ENCODE measurements at regions not wholly inside any gene's neighbourhood (a gene's known extent, or its start where the extent isn't known, plus 50 kb on each side); places are given as distances from the start of the nearest gene placed in this dataset.

DNA sequence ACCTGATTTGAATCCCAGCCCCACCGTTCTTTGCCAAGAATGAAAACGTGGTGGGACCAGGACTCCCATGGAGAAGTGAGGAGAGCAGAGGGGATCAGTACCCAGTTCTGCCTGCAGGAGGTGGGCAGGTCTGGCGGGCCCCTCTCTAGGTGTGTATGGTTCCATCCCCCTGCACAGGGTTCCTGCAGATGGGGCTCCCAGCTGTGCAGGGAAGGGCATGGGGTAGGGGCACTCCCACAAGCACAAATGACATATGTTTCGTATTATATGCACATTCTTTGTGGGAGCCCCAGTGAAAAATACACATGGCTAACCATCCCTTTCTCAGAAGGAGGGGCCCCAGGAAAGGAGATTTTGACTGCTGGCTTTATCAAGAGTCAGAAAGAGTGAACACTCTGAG lies 144.6 kb downstream of the PLPP3 start:
- no peaks in the 10 kb centered on the region for H3F3A ChIP-seq (ENCODE audit: insufficient read depth)
- H4K20me1 ChIP-seq (ENCODE audit: insufficient read depth), result no peaks in the 10 kb centered on the region
- H3K4me2 ChIP-seq (ENCODE audit: unreplicated experiment), result no peak overlapping the region
- no peak overlapping the region for H3K4me3 ChIP-seq
- in situ Hi-C loops (cut with MboI), result no loop called here
- H3K36me3 ChIP-seq (ENCODE audit: low read depth), result no peaks in the 10 kb centered on the region
- no peak overlapping the region for H3K27ac ChIP-seq
- no peak for DNase-seq
- H3K4me1 ChIP-seq (ENCODE audit: insufficient read depth), result no peaks in the 10 kb centered on the region; the same call in 1 of the 2 replicates
- H3K9me3 ChIP-seq (ENCODE audit: low read depth), result no peaks in the 10 kb centered on the region
- no peaks in the 10 kb centered on the region for H3K79me2 ChIP-seq (ENCODE audit: insufficient read depth)
- H3K9ac ChIP-seq, result no peak overlapping the region
- WGBS, 2 experiments (ENCODE audit: low coverage in 1 of 2, low lambda C conversion rate in 2 of 2, missing lambda C conversion rate in 2 of 2), result 84% methylated on average over 4 of the region's 4 CpGs
- TF ChIP-seq EZH2 (IDR thresholded peaks at IDR 0.05; ENCODE audit: insufficient read depth, poor library complexity, severe bottlenecking) (no peak), EZH2phosphoT487 (IDR thresholded peaks at IDR 0.05; ENCODE audit: insufficient read depth, low read depth) (no peak)
- H3K27me3 ChIP-seq (replicated peaks; ENCODE audit: insufficient read depth), result no peaks in the 10 kb centered on the region
- no peak overlapping the region for H2AFZ ChIP-seq
- H3K9me2 ChIP-seq (ENCODE audit: insufficient read depth), result no peaks in the 10 kb centered on the region

DNA sequence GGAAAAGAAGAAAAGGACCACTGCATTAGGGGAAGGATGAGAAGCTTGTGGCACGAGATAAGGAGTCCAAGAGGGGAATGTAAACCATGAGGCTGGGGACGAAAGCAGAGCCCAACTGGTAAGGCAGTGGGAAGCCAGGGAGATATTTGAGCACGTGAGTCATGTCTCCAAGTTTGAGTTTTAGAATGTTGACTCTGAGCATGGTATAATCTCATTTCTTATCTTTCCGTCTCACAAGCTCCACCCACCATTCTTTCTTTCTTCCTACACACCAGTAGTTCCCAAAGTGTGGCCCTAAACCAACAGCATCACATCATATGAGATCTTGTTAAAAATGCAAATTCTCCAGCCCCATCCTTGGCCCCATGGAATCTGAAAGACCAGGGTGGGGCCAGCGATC lies 145.3 kb downstream of the PLPP3 start:
- H3K27ac ChIP-seq, result no peak overlapping the region
- no peak for TF ChIP-seq EZH2phosphoT487 (IDR thresholded peaks at IDR 0.05; ENCODE audit: insufficient read depth, low read depth)
- no peak for TF ChIP-seq EZH2 (IDR thresholded peaks at IDR 0.05; ENCODE audit: insufficient read depth, poor library complexity, severe bottlenecking)
- no peaks in the 10 kb centered on the region for H4K20me1 ChIP-seq (ENCODE audit: insufficient read depth)
- no peaks in the 10 kb centered on the region for H3K9me2 ChIP-seq (ENCODE audit: insufficient read depth)
- no peak for DNase-seq
- H3F3A ChIP-seq (ENCODE audit: insufficient read depth), result no peaks in the 10 kb centered on the region
- in situ Hi-C loops (cut with MboI), result no loop called here
- H3K4me2 ChIP-seq (ENCODE audit: unreplicated experiment), result no peak overlapping the region
- no peak overlapping the region for H3K9ac ChIP-seq
- no peak overlapping the region for H2AFZ ChIP-seq
- no peaks in the 10 kb centered on the region for H3K9me3 ChIP-seq (ENCODE audit: low read depth)
- H3K4me3 ChIP-seq, result no peak overlapping the region
- no peaks in the 10 kb centered on the region for H3K27me3 ChIP-seq (replicated peaks; ENCODE audit: insufficient read depth)
- H3K36me3 ChIP-seq (ENCODE audit: low read depth), result no peaks in the 10 kb centered on the region
- no peaks in the 10 kb centered on the region for H3K79me2 ChIP-seq (ENCODE audit: insufficient read depth)
- H3K4me1 ChIP-seq (ENCODE audit: insufficient read depth), result no peaks in the 10 kb centered on the region; the same call in 1 of the 2 replicates
- 85 to 88% methylated on average over 5 of the region's 5 CpGs for WGBS, 2 experiments (ENCODE audit: low coverage in 1 of 2, low lambda C conversion rate in 2 of 2, missing lambda C conversion rate in 2 of 2)

DNA sequence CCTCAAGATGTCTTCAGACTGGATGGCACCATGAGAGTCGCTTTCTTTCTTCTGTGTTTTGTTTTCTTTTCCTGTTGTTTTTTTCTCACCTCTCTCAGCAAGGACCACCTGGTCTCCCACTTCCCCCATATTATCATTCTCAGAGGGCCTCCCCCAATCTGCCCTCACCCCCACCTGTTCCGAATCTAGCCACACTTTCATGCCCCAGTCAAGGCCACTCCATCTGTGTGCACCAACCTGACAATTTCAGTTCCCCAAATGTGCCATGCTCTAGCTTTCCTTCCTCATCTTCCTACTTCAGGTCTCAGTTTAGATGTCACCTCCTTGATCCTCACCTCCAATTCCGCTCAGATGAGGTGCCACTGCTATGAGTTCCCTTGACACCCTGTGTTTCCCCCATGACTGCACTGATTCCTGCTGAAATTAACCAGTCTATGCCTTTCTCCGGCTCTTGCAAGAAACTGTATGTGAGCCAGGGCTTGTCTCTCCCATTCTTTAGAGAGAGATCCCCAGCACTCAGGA lies 146.2 kb downstream of the PLPP3 start:
- in situ Hi-C loops (cut with MboI), result no loop called here
- no peak overlapping the region for H3K9ac ChIP-seq
- DNase-seq, result no peak
- no peak overlapping the region for H3K4me2 ChIP-seq (ENCODE audit: unreplicated experiment)
- H3K9me2 ChIP-seq (ENCODE audit: insufficient read depth), result no peaks in the 10 kb centered on the region
- no peak overlapping the region for H3K27ac ChIP-seq
- no peaks in the 10 kb centered on the region for H3K9me3 ChIP-seq (ENCODE audit: low read depth)
- no peaks in the 10 kb centered on the region for H3K27me3 ChIP-seq (replicated peaks; ENCODE audit: insufficient read depth)
- WGBS, 2 experiments (ENCODE audit: low coverage in 1 of 2, low lambda C conversion rate in 2 of 2, missing lambda C conversion rate in 2 of 2), result 94 to 95% methylated on average over 4 of the region's 4 CpGs
- H3K4me1 ChIP-seq (ENCODE audit: insufficient read depth), result no peaks in the 10 kb centered on the region; the same call in 1 of the 2 replicates
- TF ChIP-seq EZH2 (IDR thresholded peaks at IDR 0.05; ENCODE audit: insufficient read depth, poor library complexity, severe bottlenecking) (no peak), EZH2phosphoT487 (IDR thresholded peaks at IDR 0.05; ENCODE audit: insufficient read depth, low read depth) (no peak)
- H3K36me3 ChIP-seq (ENCODE audit: low read depth), result no peaks in the 10 kb centered on the region
- H3F3A ChIP-seq (ENCODE audit: insufficient read depth), result no peaks in the 10 kb centered on the region
- H4K20me1 ChIP-seq (ENCODE audit: insufficient read depth), result no peaks in the 10 kb centered on the region
- H2AFZ ChIP-seq, result no peak overlapping the region
- H3K4me3 ChIP-seq, result no peak overlapping the region
- H3K79me2 ChIP-seq (ENCODE audit: insufficient read depth), result no peaks in the 10 kb centered on the region

DNA sequence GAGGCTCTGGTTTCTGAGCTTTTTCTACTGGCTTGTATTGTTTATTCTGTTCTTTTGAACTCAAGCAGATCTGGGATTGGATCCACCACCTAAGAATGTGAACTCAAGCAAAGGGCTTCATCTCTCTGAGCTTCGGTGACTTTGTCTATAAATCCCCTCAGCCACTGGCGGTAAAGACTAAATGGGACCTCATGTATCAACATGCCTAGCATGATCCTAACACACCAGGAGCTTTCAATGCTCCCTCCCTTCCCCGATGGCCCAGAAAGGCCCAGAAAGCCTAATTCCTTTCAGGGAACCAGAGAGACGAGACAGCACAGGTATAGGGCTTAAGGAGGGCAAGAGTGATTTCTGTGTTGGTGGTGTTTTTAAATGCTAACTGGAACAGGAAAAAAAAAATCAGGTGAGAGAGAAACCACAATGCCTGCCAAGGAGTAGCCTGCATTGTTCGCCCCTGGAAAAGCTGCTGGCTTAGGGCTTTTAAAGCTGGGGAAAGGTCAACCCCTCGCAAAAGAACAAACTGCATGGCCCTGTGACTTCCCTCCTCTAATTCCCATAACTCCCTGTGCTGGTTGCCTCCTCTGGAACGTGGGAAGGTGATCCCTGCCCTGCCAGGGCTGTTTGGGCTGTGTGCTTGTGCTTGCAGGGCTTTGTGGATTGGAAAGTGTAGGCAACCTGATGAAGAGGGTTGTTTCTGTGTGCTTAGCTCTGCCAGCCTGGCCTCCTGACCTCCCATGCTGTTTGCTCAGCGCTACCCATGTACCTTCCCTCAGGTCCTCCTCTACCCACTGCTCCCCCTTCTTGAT lies 147.0 kb downstream of the PLPP3 start:
- H3K79me2 ChIP-seq (ENCODE audit: insufficient read depth), result no peaks in the 10 kb centered on the region
- H3K4me2 ChIP-seq (ENCODE audit: unreplicated experiment), result no peak overlapping the region
- no peaks in the 10 kb centered on the region for H3F3A ChIP-seq (ENCODE audit: insufficient read depth)
- no peak for TF ChIP-seq EZH2phosphoT487 (IDR thresholded peaks at IDR 0.05; ENCODE audit: insufficient read depth, low read depth)
- no peak for TF ChIP-seq EZH2 (IDR thresholded peaks at IDR 0.05; ENCODE audit: insufficient read depth, poor library complexity, severe bottlenecking)
- no peaks in the 10 kb centered on the region for H3K4me1 ChIP-seq (ENCODE audit: insufficient read depth)
- no peak overlapping the region for H2AFZ ChIP-seq
- no peak for DNase-seq
- 84 to 89% methylated on average over 8 of the region's 8 CpGs for WGBS, 2 experiments (ENCODE audit: low coverage in 1 of 2, low lambda C conversion rate in 2 of 2, missing lambda C conversion rate in 2 of 2)
- H3K36me3 ChIP-seq (ENCODE audit: low read depth), result no peaks in the 10 kb centered on the region
- H3K4me3 ChIP-seq, result no peak overlapping the region
- no peaks in the 10 kb centered on the region for H4K20me1 ChIP-seq (ENCODE audit: insufficient read depth)
- H3K9me2 ChIP-seq (ENCODE audit: insufficient read depth), result no peaks in the 10 kb centered on the region
- H3K27ac ChIP-seq, result no peak overlapping the region
- H3K9ac ChIP-seq, result no peak overlapping the region
- H3K9me3 ChIP-seq (ENCODE audit: low read depth), result no peaks in the 10 kb centered on the region
- in situ Hi-C loops (cut with MboI), result no loop called here
- H3K27me3 ChIP-seq (replicated peaks; ENCODE audit: insufficient read depth), result no peaks in the 10 kb centered on the region
